PFSK-1 (cell line): ENCODE measurements at regions not wholly inside any gene's neighbourhood (a gene's known extent, or its start where the extent isn't known, plus 50 kb on each side); places are given as distances from the start of the nearest gene placed in this dataset.

Experiments
- FOXP2 ChIP-seq: optimal IDR thresholded peaks from 2 replicates; pipeline ENCODE3; 2011; ENCODE audit warnings: borderline replicate concordance, control low read depth, inconsistent platforms; ENCODE audit not compliant: insufficient read depth; ENCODE audit errors: extremely low read length, extremely low read depth
- POLR2AphosphoS5 ChIP-seq: IDR thresholded peaks from 2 replicates; pipeline ENCODE4 v1.6.1; 2012; ENCODE audit warnings: low read depth, mild to moderate bottlenecking, control low read depth, low read length, moderate library complexity
- REST ChIP-seq, 2 experiments: IDR thresholded peaks; 2 replicates each; pipeline versions ENCODE4 v1.6.1 to v1.8.0; 2011 to 2012; ENCODE audit warnings: low read depth in 2 of 2, low read length in 2 of 2, control low read depth in 1 of 2, inconsistent platforms in 1 of 2, mild to moderate bottlenecking in 1 of 2, moderate library complexity in 1 of 2; ENCODE audit not compliant: insufficient read depth in 1 of 2
- SIN3A ChIP-seq: IDR thresholded peaks from 2 replicates; pipeline ENCODE4 v1.6.1; 2012; ENCODE audit warnings: mild to moderate bottlenecking, low read length, moderate library complexity, borderline replicate concordance; ENCODE audit not compliant: insufficient read depth
- TAF1 ChIP-seq: IDR thresholded peaks from 2 replicates; pipeline ENCODE4 v1.6.1; 2012; ENCODE audit warnings: low read length, control low read depth, borderline replicate concordance; ENCODE audit not compliant: insufficient read depth

- no peak for TF ChIP-seq TAF1
- TF ChIP-seq POLR2AphosphoS5, result no peak
- no peak for TF ChIP-seq SIN3A
- no peak for TF ChIP-seq REST (IDR thresholded peaks at IDR 0.05; ENCODE audit: insufficient read depth in 1 of 2, low read depth in 2 of 2, low read length in 2 of 2)
- TF ChIP-seq FOXP2, result no peak
Observed at GRCh38 chr7:42348071-42348470, 111.1 kb upstream of the GLI3 start.

- no peak for TF ChIP-seq POLR2AphosphoS5
- no peak for TF ChIP-seq FOXP2
- no peak for TF ChIP-seq SIN3A
- no peak for TF ChIP-seq REST (IDR thresholded peaks at IDR 0.05; ENCODE audit: insufficient read depth in 1 of 2, low read depth in 2 of 2, low read length in 2 of 2)
- no peak for TF ChIP-seq TAF1
Observed at GRCh38 chr7:42347616-42348015, 110.6 kb upstream of the GLI3 start.

- TF ChIP-seq SIN3A, result no peak
- no peak for TF ChIP-seq REST (IDR thresholded peaks at IDR 0.05; ENCODE audit: insufficient read depth in 1 of 2, low read depth in 2 of 2, low read length in 2 of 2)
Observed at GRCh38 chr7:42345478-42346299, 108.7 kb upstream of the GLI3 start.

GRCh38 chr7:42344198-42344755, 107.3 kb upstream of the GLI3 start:
- TF ChIP-seq POLR2AphosphoS5 (no peak), REST (IDR thresholded peaks at IDR 0.05; ENCODE audit: insufficient read depth in 1 of 2, low read depth in 2 of 2, low read length in 2 of 2) (no peak), SIN3A (no peak), FOXP2 (no peak), TAF1 (no peak)

GRCh38 chr7:42342381-42342780, 105.4 kb upstream of the GLI3 start:
- TF ChIP-seq TAF1 (no peak), REST (IDR thresholded peaks at IDR 0.05; ENCODE audit: insufficient read depth in 1 of 2, low read depth in 2 of 2, low read length in 2 of 2) (no peak), SIN3A (no peak), FOXP2 (no peak), POLR2AphosphoS5 (no peak)
